ENCODE measurements at regions not wholly inside any gene's neighbourhood (a gene's known extent, or its start where the extent isn't known, plus 50 kb on each side); places are given as distances from the start of the nearest gene placed in this dataset.

DNA sequence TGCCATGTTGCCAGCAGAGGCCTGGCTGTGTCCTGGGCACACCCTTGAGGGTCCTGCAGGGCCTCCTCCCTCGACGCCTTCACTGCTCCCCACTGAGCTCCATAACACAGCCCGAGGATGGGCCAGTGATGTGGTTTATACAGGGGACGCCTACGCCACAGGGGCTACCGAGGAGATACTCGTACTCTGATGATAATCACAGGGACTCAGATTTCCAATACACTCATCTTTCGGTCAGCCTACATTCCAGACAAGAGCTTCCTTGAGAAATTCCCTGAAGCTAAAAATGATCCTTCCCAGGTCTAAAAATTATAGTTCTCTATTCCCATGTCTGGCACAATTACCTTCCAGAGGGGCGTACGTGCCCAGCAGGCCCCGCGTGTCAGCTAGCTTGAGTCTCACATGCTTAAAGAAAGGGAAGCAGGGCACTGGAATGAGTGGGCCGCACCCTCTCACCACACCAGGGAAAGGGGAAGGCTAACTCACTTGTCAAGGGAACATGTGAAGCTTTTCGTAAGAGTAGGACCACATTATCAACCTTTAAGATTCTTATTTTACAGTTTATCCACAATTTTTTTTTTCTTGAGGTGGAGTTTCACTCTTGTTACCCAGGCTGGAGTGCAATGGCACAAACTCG, 159.5 kb upstream of the NDUFV2 start:
- ChIA-PET POLR2A (ENCODE audit: partially characterized antibody) (no interaction called here), CTCF (ENCODE audit: partially characterized antibody) (interaction anchor here (0.6 to 1.9 kb wide), 3 partner anchors 13 to 494 kb away, joined by 3 to 8 read pairs (median 4); no protein-coding TSS in a partner anchor)
- FAIRE-seq, result no peak
- H3K27ac ChIP-seq (ENCODE audit: low read depth, low read length), result no peak overlapping the region
- no peak overlapping the region for H2BK5ac ChIP-seq (ENCODE audit: low read depth, low read length)
- H2BK120ac ChIP-seq (replicated peaks; ENCODE audit: low read depth, low read length), result no peak overlapping the region
- no peak overlapping the region for H4K5ac ChIP-seq (ENCODE audit: insufficient read length, low read depth, low read length)
- H3K23ac ChIP-seq (ENCODE audit: insufficient read length), result no peak overlapping the region
- 87% methylated on average over 15 of the region's 15 CpGs; no CpG with 5 or more reads in 1 of the 2 experiments for WGBS, 2 experiments (ENCODE audit: extremely low coverage in 1 of 2, insufficient coverage in 1 of 2, insufficient read length in 1 of 2, insufficient replicate concordance in 2 of 2, low coverage in 1 of 2, low lambda C conversion rate in 2 of 2, missing lambda C conversion rate in 1 of 2)
- H2BK12ac ChIP-seq (ENCODE audit: low read depth, low read length), result peak overlapping the region; percentile 78
- H3K4me1 ChIP-seq (replicated peaks in 1 of 4; ENCODE audit: control insufficient read depth in 3 of 4, insufficient read depth in 4 of 4, low read length in 3 of 4), result peaks cover 7 to 18% (median 15%) of the 10 kb centered on the region in 4 experiments; a peak in 6 of 7 replicates
- no peak overlapping the region for H3K14ac ChIP-seq (ENCODE audit: insufficient read length)
- H3K79me2 ChIP-seq (ENCODE audit: control insufficient read depth in 1 of 2, insufficient read depth in 2 of 2, low read length in 2 of 2), result no peaks in the 10 kb centered on the region; a peak in 1 of 4 replicates
- no peak overlapping the region for H4K8ac ChIP-seq (ENCODE audit: extremely low read depth, insufficient read depth, low read length)
- H2AFZ ChIP-seq (ENCODE audit: low read length), result no peak overlapping the region
- TF ChIP-seq, protein P1, sequence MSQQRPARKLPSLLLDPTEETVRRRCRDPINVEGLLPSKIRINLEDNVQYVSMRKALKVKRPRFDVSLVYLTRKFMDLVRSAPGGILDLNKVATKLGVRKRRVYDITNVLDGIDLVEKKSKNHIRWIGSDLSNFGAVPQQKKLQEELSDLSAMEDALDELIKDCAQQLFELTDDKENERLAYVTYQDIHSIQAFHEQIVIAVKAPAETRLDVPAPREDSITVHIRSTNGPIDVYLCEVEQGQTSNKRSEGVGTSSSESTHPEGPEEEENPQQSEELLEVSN (IDR thresholded peaks at IDR 0.05), result peak; percentile 37; the same call in 1 of the 2 replicates
- no peak for TF ChIP-seq RXRA (IDR thresholded peaks at IDR 0.05; ENCODE audit: insufficient read depth, low read depth, low read length)
- TF ChIP-seq, protein P2, sequence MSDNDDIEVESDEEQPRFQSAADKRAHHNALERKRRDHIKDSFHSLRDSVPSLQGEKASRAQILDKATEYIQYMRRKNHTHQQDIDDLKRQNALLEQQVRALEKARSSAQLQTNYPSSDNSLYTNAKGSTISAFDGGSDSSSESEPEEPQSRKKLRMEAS (IDR thresholded peaks at IDR 0.05), result peak; percentile 56; the same call in 1 of the 2 replicates
- H2AK5ac ChIP-seq (ENCODE audit: low read depth, low read length), result peak overlapping the region; percentile 17; the same call in 1 of the 2 replicates
- no peaks in the 10 kb centered on the region for H4K20me1 ChIP-seq (replicated peaks in 1 of 2; ENCODE audit: control insufficient read depth in 1 of 2, insufficient read depth in 2 of 2, low read length in 2 of 2)
- H3K4ac ChIP-seq (replicated peaks; ENCODE audit: insufficient read length, low read depth, low read length), result no peak overlapping the region
- no peak overlapping the region; a peak in 1 of 4 replicates for H3K4me2 ChIP-seq (ENCODE audit: insufficient read depth in 1 of 2, low read depth in 2 of 2, low read length in 2 of 2)
- no peaks in the 10 kb centered on the region for H3K79me1 ChIP-seq (ENCODE audit: low read depth, low read length)
- no peak for DNase-seq (ENCODE audit: low read depth in 1 of 2, low spot score in 2 of 2)
- no peak overlapping the region for H4K91ac ChIP-seq (replicated peaks; ENCODE audit: insufficient read length, low read length)
- no peak overlapping the region for H3K9ac ChIP-seq (replicated peaks in 1 of 4; ENCODE audit: extremely low read depth in 1 of 4, low read depth in 3 of 4, low read length in 3 of 4)
- H3K9me3 ChIP-seq (ENCODE audit: insufficient read depth in 2 of 2, low read depth in 1 of 2, low read length in 1 of 2), result peaks cover 0 to 6% of the 10 kb centered on the region in 2 experiments; a peak in 2 of 4 replicates
- peak overlapping the region; percentile 88; the same call in 1 of the 2 replicates for H2BK20ac ChIP-seq (ENCODE audit: low read length)
- no peaks in the 10 kb centered on the region for H3K36me3 ChIP-seq (ENCODE audit: control insufficient read depth in 2 of 4, insufficient read depth in 4 of 4, low read length in 3 of 4)
- H3K56ac ChIP-seq (replicated peaks; ENCODE audit: insufficient read length, low read depth, low read length), result no peak overlapping the region
- H3K18ac ChIP-seq (ENCODE audit: extremely low read depth, low read length), result peak overlapping the region; percentile 68; the same call in 1 of the 2 replicates
- no peak overlapping the region for H3K4me3 ChIP-seq (ENCODE audit: extremely low read depth in 1 of 4, insufficient read depth in 2 of 4, low read depth in 3 of 4, low read length in 4 of 4)
- no peak overlapping the region for H2BK15ac ChIP-seq (ENCODE audit: low read length)
- H3K23me2 ChIP-seq (ENCODE audit: low read depth, low read length), result no peaks in the 10 kb centered on the region
- 0 out of 7 replicates have a peak, but pooled peaks cover 0 to 2% (median 0%) of the 10 kb centered on the region in 4 experiments for H3K27me3 ChIP-seq (replicated peaks in 1 of 4; ENCODE audit: control insufficient read depth in 3 of 4, extremely low read depth in 1 of 4, insufficient read depth in 3 of 4, low read length in 3 of 4)

Data from H1 (cell line).